GM08714 (cell line): ENCODE measurements at regions not wholly inside any gene's neighbourhood (a gene's known extent, or its start where the extent isn't known, plus 50 kb on each side); places are given as distances from the start of the nearest gene placed in this dataset.

Experiments
- H3K4me3 ChIP-seq: fragments of 200-500 bp; sonication (Bioruptor generic); 2 replicates; pipeline ENCODE4 v1.5.1; 2014; ENCODE audit warnings: mild to moderate bottlenecking, low read length, inconsistent platforms
- ZNF274 ChIP-seq: IDR thresholded peaks from 2 replicates; pipeline ENCODE4 v1.6.1; 2012; ENCODE audit warnings: mild to moderate bottlenecking, low read depth, low read length

- no peak overlapping the region for H3K4me3 ChIP-seq
- TF ChIP-seq ZNF274, result no peak
Measured at GRCh38 chr22:48895831-48896765, 931.6 kb downstream of the BRD1 start.

GRCh38 chr22:48895336-48895735 lies 932.3 kb downstream of the BRD1 start:
- no peak for TF ChIP-seq ZNF274

GRCh38 chr22:48894804-48895250 lies 932.8 kb downstream of the BRD1 start:
- no peak for TF ChIP-seq ZNF274
- no peak overlapping the region for H3K4me3 ChIP-seq

More at GRCh38 chr22:48895336-48895735, 932.3 kb downstream of the BRD1 start:
- H3K4me3 ChIP-seq, result no peak overlapping the region

- H3K4me3 ChIP-seq, result no peak overlapping the region
- no peak for TF ChIP-seq ZNF274
Measured at GRCh38 chr22:48894064-48894671, 933.5 kb downstream of the BRD1 start.

GRCh38 chr22:48893288-48894063 lies 934.2 kb downstream of the BRD1 start:
- no peak for TF ChIP-seq ZNF274
- no peak overlapping the region for H3K4me3 ChIP-seq

GRCh38 chr22:48892578-48893287 lies 934.9 kb downstream of the BRD1 start:
- no peak for TF ChIP-seq ZNF274
- H3K4me3 ChIP-seq, result no peak overlapping the region

- H3K4me3 ChIP-seq, result no peak overlapping the region
- no peak for TF ChIP-seq ZNF274
Measured at GRCh38 chr22:48891688-48892577, 935.7 kb downstream of the BRD1 start.

- no peak for TF ChIP-seq ZNF274
- H3K4me3 ChIP-seq, result no peak overlapping the region
Measured at GRCh38 chr22:48890693-48891554, 936.7 kb downstream of the BRD1 start.

- no peak for TF ChIP-seq ZNF274
- no peak overlapping the region for H3K4me3 ChIP-seq
Measured at GRCh38 chr22:48889887-48890692, 937.6 kb downstream of the BRD1 start.

- no peak overlapping the region for H3K4me3 ChIP-seq
- no peak for TF ChIP-seq ZNF274
Measured at GRCh38 chr22:48889209-48889830, 938.4 kb downstream of the BRD1 start.

GRCh38 chr22:48888466-48889208 lies 939.0 kb downstream of the BRD1 start:
- no peak overlapping the region for H3K4me3 ChIP-seq
- TF ChIP-seq ZNF274, result no peak
